IMR-90 (cell line): ENCODE measurements at regions not wholly inside any gene's neighbourhood (a gene's known extent, or its start where the extent isn't known, plus 50 kb on each side); places are given as distances from the start of the nearest gene placed in this dataset.

Experiments
- ATAC-seq: fragments of 200-7000 bp; cut with Tn5 transposase; 2 replicates; pipeline ENCODE4 v1.9.1; 2020; ENCODE audit warnings: low read depth, mild to moderate bottlenecking, moderate library complexity
- BruUV-seq: library from RNA; stranded (reverse); fragments of 400-500 nt; replicated peaks from 2 replicates; lab custom pipeline; 2021; lab: Mats Ljungman, UMichigan
- CTCF ChIA-PET: fragments of 300-600 bp; formaldehyde crosslinking; extraction: SDS; loops from one replicate; lab custom pipeline; 2021; ENCODE audit warnings: antibody characterized with exemption; lab: Yijun Ruan, JAX
- POLR2A ChIA-PET: fragments of 300-600 bp; sonication (Branson Sonifier 250); formaldehyde crosslinking; loops from one replicate; lab custom pipeline; 2022; ENCODE audit warnings: antibody characterized with exemption; ENCODE audit not compliant: unreplicated experiment; lab: Charles Lee
- DNase-seq: peaks from one replicate; pipeline ENCODE4 v3.0.0; 2013
- H2AFZ ChIP-seq: replicated peaks from 2 replicates; pipeline ENCODE3; 2013; ENCODE audit warnings: low read length, mild to moderate bottlenecking; ENCODE audit not compliant: poor library complexity
- H2AK5ac ChIP-seq: 2 replicates; pipeline ENCODE4 v1.6.1; 2013; ENCODE audit warnings: low read depth, low read length, inconsistent platforms
- H2AK9ac ChIP-seq: replicated peaks from 2 replicates; pipeline ENCODE3; 2013; ENCODE audit warnings: mild to moderate bottlenecking, low read depth, low read length, moderate library complexity; ENCODE audit not compliant: poor library complexity
- H2BK120ac ChIP-seq: 2 replicates; pipeline ENCODE4 v1.6.1; 2013; ENCODE audit warnings: low read depth, low read length, inconsistent platforms
- H2BK15ac ChIP-seq: 3 replicates; pipeline ENCODE4 v1.6.1; 2013; ENCODE audit warnings: low read depth, low read length, inconsistent platforms
- H2BK20ac ChIP-seq: 2 replicates; pipeline ENCODE4 v1.6.1; 2013; ENCODE audit warnings: low read depth, mild to moderate bottlenecking, inconsistent platforms, low read length, moderate library complexity
- H2BK5ac ChIP-seq: 2 replicates; pipeline ENCODE4 v1.6.1; 2013; ENCODE audit warnings: mild to moderate bottlenecking, low read depth, low read length, inconsistent platforms; ENCODE audit not compliant: poor library complexity, severe bottlenecking
- H3K14ac ChIP-seq: replicated peaks from 2 replicates; pipeline ENCODE4 v1.6.1; 2013; ENCODE audit warnings: low read depth, low read length, inconsistent platforms
- H3K18ac ChIP-seq: 2 replicates; pipeline ENCODE4 v1.6.1; 2013; ENCODE audit warnings: low read depth, low read length, control low read depth
- H3K23ac ChIP-seq: 2 replicates; pipeline ENCODE4 v1.6.1; 2013; ENCODE audit warnings: low read depth, low read length, inconsistent platforms
- H3K27ac ChIP-seq: 2 replicates; pipeline ENCODE4 v1.5.1; 2013; ENCODE audit warnings: mild to moderate bottlenecking, control low read depth, low read length; ENCODE audit not compliant: insufficient read depth
- H3K27me3 ChIP-seq: 2 replicates; pipeline ENCODE4 v1.6.1; 2013; ENCODE audit warnings: low read length; ENCODE audit not compliant: control insufficient read depth, insufficient read depth
- H3K36me3 ChIP-seq: 2 replicates; pipeline ENCODE4 v1.6.1; 2013; ENCODE audit warnings: low read length, mixed read lengths; ENCODE audit not compliant: control insufficient read depth, insufficient read depth
- H3K4ac ChIP-seq: 2 replicates; pipeline ENCODE4 v1.6.1; 2013; ENCODE audit warnings: low read depth, low read length, inconsistent platforms
- H3K4me1 ChIP-seq: 2 replicates; pipeline ENCODE4 v1.6.1; 2013; ENCODE audit warnings: low read length, mixed read lengths; ENCODE audit not compliant: control insufficient read depth, insufficient read depth
- H3K4me2 ChIP-seq: 2 replicates; pipeline ENCODE4 v1.6.1; 2013; ENCODE audit warnings: low read depth, mild to moderate bottlenecking, control low read depth, low read length, moderate library complexity
- H3K4me3 ChIP-seq: 2 replicates; pipeline ENCODE4 v1.5.1; 2013; ENCODE audit warnings: low read depth, mild to moderate bottlenecking, control low read depth, low read length, moderate library complexity; ENCODE audit not compliant: insufficient read depth
- H3K56ac ChIP-seq: 2 replicates; pipeline ENCODE4 v1.6.1; 2013; ENCODE audit warnings: low read length, inconsistent platforms; ENCODE audit not compliant: insufficient read depth; ENCODE audit errors: extremely low read depth
- H3K79me1 ChIP-seq, 2 experiments: 2 replicates each; pipeline ENCODE4 v1.6.1; 2013; ENCODE audit warnings: low read length in 2 of 2, inconsistent platforms in 1 of 2, low read depth in 1 of 2
- H3K9ac ChIP-seq: 2 replicates; pipeline ENCODE4 v1.6.1; 2013; ENCODE audit warnings: low read depth, low read length, control low read depth
- H3K9me1 ChIP-seq: 2 replicates; pipeline ENCODE4 v1.6.1; 2013; ENCODE audit warnings: low read length, inconsistent platforms; ENCODE audit not compliant: insufficient read depth
- H3K9me3 ChIP-seq: 2 replicates; pipeline ENCODE4 v1.6.1; 2013; ENCODE audit warnings: low read length; ENCODE audit not compliant: control insufficient read depth, insufficient read depth
- H4K20me1 ChIP-seq: 2 replicates; pipeline ENCODE4 v1.6.1; 2013; ENCODE audit warnings: low read length, inconsistent platforms; ENCODE audit not compliant: insufficient read depth
- H4K5ac ChIP-seq: 2 replicates; pipeline ENCODE4 v1.6.1; 2013; ENCODE audit warnings: mild to moderate bottlenecking, low read depth, low read length, control low read depth
- H4K8ac ChIP-seq, 2 experiments: 2 replicates each; pipeline ENCODE4 v1.6.1; 2013; ENCODE audit warnings: low read depth in 2 of 2, low read length in 2 of 2, control low read depth in 1 of 2, inconsistent platforms in 1 of 2
- H4K91ac ChIP-seq: 2 replicates; pipeline ENCODE4 v1.6.1; 2013; ENCODE audit warnings: low read depth, low read length, inconsistent platforms; ENCODE audit not compliant: insufficient read depth
- CTCF ChIP-seq: conservative IDR thresholded peaks from 2 replicates; pipeline ENCODE4 v1.5.1; 2012; ENCODE audit warnings: mild to moderate bottlenecking, low read depth, low read length, improper control_type of control experiment
- FOS ChIP-seq: fragments of 150-350 bp; IDR thresholded peaks from 2 replicates; pipeline ENCODE4 v1.6.1; 2016; ENCODE audit warnings: low read depth, low read length
- MAZ ChIP-seq: IDR thresholded peaks from 2 replicates; pipeline ENCODE4 v1.6.1; 2012; ENCODE audit warnings: low read depth, mild to moderate bottlenecking, low read length, improper control_type of control experiment, moderate library complexity, borderline replicate concordance
- MXI1 ChIP-seq: IDR thresholded peaks from 2 replicates; pipeline ENCODE4 v1.6.1; 2012; ENCODE audit warnings: low read depth, mild to moderate bottlenecking, low read length, moderate library complexity, borderline replicate concordance
- RAD21 ChIP-seq: IDR thresholded peaks from 2 replicates; pipeline ENCODE4 v1.6.1; 2012; ENCODE audit warnings: low read length, improper control_type of control experiment
- RCOR1 ChIP-seq: IDR thresholded peaks from 2 replicates; pipeline ENCODE4 v1.6.1; 2012; ENCODE audit warnings: mild to moderate bottlenecking, low read length, improper control_type of control experiment; ENCODE audit not compliant: insufficient replicate concordance
- WGBS, 2 experiments: methylation state at CpG; one replicate each; pipeline versions ENCODE4 v1.1.5 to v1.1.7; 2013; ENCODE audit warnings: missing lambda C conversion rate in 2 of 2; ENCODE audit not compliant: insufficient read length in 1 of 2; ENCODE audit errors: extremely low coverage in 2 of 2; 5-methylcytosine and 5-hydroxymethylcytosine counted together
- dilution Hi-C: fragments of 300-500 bp; cut with HindIII; formaldehyde crosslinking; loops from one replicate; pipeline ENCODE4 v1.14.3; 2018; ENCODE audit warnings: low sequenced_read_pairs; ENCODE audit not compliant: unreplicated experiment
- in situ Hi-C: fragments of 300-500 bp; cut with MboI; formaldehyde crosslinking; loops from 3 replicates; pipeline ENCODE4 v1.14.3; 2019; ENCODE audit warnings: low sequenced_read_pairs, inconsistent platforms, mixed read lengths
- intact Hi-C: fragments of 100-400 bp; cut with micrococcal nuclease; formaldehyde crosslinking; loops from 2 replicates; pipeline ENCODE4 v1.10.0; 2022
- TF ChIP-seq, protein P1 (sequence below): fragments of 150-350 bp; IDR thresholded peaks from 2 replicates; pipeline ENCODE4 v1.6.1; 2016; ENCODE audit warnings: low read depth, mild to moderate bottlenecking, low read length, moderate library complexity, borderline replicate concordance
- TF ChIP-seq, protein P2 (sequence below): fragments of 150-350 bp; IDR thresholded peaks from 2 replicates; pipeline ENCODE4 v1.6.1; 2017; ENCODE audit warnings: mild to moderate bottlenecking, antibody characterized with exemption, low read length, low read depth

DNA sequence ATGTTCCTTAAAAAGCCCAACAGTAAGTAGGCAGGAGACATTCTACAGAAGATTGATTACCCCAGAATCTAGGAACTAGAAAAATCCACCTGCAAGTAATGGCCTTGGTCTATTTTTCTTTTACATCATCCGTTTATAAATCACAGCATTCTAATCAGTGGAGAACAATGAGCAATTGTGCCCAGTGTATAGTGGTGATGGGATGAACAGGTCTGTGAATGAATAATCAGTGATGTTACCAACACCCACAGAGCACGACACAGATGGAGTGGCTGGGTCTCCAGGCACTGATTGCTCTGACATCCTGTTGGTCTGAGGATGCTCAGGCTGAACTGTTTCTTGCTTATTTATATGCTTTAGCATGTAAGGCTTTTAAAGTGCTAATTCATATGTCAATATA lies 1251.2 kb upstream of the CDH8 start:
- POLR2A ChIA-PET: no interaction called here
- in situ Hi-C loops: no loop called here
- no peak overlapping the region for H2BK5ac ChIP-seq

More for the DNA sequence above, 1251.2 kb upstream of the CDH8 start:
- H2AFZ ChIP-seq: no peak overlapping the region
- BruUV-seq: no TSS peak
- no peaks in the 10 kb centered on the region for H3K4me1 ChIP-seq
- DNase-seq: no peak
- CTCF ChIA-PET: no interaction called here
- no peak overlapping the region for H3K4ac ChIP-seq
- no peak overlapping the region for H2AK9ac ChIP-seq
- no peaks in the 10 kb centered on the region for H4K20me1 ChIP-seq
- intact Hi-C loops (no loop called here), dilution Hi-C loops (no loop called here)
- H3K9me1 ChIP-seq: no peaks in the 10 kb centered on the region
- peaks cover 6% of the 10 kb centered on the region for H3K9me3 ChIP-seq
- no peak overlapping the region for H3K14ac ChIP-seq
- WGBS, 2 experiments: no CpG with 5 or more reads among the region's 2 CpGs
- H2BK120ac ChIP-seq: no peak overlapping the region
- H3K27ac ChIP-seq: no peak overlapping the region
- ATAC-seq: no peak
- no peak overlapping the region for H3K23ac ChIP-seq
- no peak overlapping the region for H2BK20ac ChIP-seq
- no peak overlapping the region for H4K8ac ChIP-seq
- H3K36me3 ChIP-seq: no peaks in the 10 kb centered on the region
- TF ChIP-seq CTCF (no peak), RAD21 (no peak), MXI1 (no peak), FOS (no peak), RCOR1 (no peak), MAZ (no peak)
- TF ChIP-seq, protein P1, sequence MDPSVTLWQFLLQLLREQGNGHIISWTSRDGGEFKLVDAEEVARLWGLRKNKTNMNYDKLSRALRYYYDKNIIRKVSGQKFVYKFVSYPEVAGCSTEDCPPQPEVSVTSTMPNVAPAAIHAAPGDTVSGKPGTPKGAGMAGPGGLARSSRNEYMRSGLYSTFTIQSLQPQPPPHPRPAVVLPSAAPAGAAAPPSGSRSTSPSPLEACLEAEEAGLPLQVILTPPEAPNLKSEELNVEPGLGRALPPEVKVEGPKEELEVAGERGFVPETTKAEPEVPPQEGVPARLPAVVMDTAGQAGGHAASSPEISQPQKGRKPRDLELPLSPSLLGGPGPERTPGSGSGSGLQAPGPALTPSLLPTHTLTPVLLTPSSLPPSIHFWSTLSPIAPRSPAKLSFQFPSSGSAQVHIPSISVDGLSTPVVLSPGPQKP: no peak
- TF ChIP-seq, protein P2, sequence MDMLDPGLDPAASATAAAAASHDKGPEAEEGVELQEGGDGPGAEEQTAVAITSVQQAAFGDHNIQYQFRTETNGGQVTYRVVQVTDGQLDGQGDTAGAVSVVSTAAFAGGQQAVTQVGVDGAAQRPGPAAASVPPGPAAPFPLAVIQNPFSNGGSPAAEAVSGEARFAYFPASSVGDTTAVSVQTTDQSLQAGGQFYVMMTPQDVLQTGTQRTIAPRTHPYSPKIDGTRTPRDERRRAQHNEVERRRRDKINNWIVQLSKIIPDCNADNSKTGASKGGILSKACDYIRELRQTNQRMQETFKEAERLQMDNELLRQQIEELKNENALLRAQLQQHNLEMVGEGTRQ: no peak
- H3K4me2 ChIP-seq: no peak overlapping the region
- H3K56ac ChIP-seq: no peak overlapping the region
- H3K79me1 ChIP-seq: no peaks in the 10 kb centered on the region
- no peak overlapping the region for H2AK5ac ChIP-seq
- no peak overlapping the region for H3K18ac ChIP-seq
- H4K5ac ChIP-seq: no peak overlapping the region
- H4K91ac ChIP-seq: no peak overlapping the region
- H3K4me3 ChIP-seq: no peak overlapping the region
- no peak overlapping the region for H2BK15ac ChIP-seq
- no peaks in the 10 kb centered on the region for H3K27me3 ChIP-seq
- H3K9ac ChIP-seq: no peak overlapping the region
